ENCODE measurements at regions not wholly inside any gene's neighbourhood (a gene's known extent, or its start where the extent isn't known, plus 50 kb on each side); places are given as distances from the start of the nearest gene placed in this dataset.

DNA sequence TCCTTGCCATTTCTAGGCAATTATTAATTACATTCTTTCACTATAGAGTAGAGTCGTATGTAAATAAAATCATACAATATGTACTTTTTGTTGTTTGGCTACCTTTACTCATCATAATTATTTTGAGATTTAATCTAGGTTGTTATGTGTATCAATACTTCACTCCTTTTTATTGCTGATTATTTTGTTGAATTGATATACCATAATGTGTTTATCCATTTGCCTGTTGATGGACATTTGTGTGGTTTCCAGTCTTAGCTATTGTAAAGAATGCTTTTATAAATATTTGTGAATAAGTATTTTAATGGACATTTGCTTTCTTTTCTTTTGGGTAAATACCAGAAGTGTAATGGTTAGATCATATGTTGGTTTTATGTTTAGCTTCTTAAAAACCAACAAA, 174.0 kb downstream of the RAMP3 start:
- TF ChIP-seq CTCF (IDR thresholded peaks at IDR 0.05) (no peak), HOXA7 (CRISPR knock-in tag; IDR thresholded peaks at IDR 0.05) (no peak), POLR2A (IDR thresholded peaks at IDR 0.05; ENCODE audit: low read length) (no peak), JUN (IDR thresholded peaks at IDR 0.05) (no peak), USF2 (IDR thresholded peaks at IDR 0.05) (no peak), RAD21 (conservative IDR thresholded peaks at IDR 0.05 in 1 of 2, IDR thresholded peaks at IDR 0.05 in 1 of 2) (no peak), SMC3 (IDR thresholded peaks at IDR 0.05) (no peak), ESRRA (IDR thresholded peaks at IDR 0.05; ENCODE audit: borderline replicate concordance, low read length) (no peak), RNF2 (IDR thresholded peaks at IDR 0.05; ENCODE audit: borderline replicate concordance, low read depth) (no peak), MAX (IDR thresholded peaks at IDR 0.05) (no peak), CEBPB (IDR thresholded peaks at IDR 0.05) (no peak)
- TF ChIP-seq, protein P1, sequence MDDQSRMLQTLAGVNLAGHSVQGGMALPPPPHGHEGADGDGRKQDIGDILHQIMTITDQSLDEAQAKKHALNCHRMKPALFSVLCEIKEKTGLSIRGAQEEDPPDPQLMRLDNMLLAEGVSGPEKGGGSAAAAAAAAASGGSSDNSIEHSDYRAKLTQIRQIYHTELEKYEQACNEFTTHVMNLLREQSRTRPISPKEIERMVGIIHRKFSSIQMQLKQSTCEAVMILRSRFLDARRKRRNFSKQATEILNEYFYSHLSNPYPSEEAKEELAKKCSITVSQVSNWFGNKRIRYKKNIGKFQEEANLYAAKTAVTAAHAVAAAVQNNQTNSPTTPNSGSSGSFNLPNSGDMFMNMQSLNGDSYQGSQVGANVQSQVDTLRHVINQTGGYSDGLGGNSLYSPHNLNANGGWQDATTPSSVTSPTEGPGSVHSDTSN (IDR thresholded peaks at IDR 0.05): no peak
- TF ChIP-seq, protein P2, sequence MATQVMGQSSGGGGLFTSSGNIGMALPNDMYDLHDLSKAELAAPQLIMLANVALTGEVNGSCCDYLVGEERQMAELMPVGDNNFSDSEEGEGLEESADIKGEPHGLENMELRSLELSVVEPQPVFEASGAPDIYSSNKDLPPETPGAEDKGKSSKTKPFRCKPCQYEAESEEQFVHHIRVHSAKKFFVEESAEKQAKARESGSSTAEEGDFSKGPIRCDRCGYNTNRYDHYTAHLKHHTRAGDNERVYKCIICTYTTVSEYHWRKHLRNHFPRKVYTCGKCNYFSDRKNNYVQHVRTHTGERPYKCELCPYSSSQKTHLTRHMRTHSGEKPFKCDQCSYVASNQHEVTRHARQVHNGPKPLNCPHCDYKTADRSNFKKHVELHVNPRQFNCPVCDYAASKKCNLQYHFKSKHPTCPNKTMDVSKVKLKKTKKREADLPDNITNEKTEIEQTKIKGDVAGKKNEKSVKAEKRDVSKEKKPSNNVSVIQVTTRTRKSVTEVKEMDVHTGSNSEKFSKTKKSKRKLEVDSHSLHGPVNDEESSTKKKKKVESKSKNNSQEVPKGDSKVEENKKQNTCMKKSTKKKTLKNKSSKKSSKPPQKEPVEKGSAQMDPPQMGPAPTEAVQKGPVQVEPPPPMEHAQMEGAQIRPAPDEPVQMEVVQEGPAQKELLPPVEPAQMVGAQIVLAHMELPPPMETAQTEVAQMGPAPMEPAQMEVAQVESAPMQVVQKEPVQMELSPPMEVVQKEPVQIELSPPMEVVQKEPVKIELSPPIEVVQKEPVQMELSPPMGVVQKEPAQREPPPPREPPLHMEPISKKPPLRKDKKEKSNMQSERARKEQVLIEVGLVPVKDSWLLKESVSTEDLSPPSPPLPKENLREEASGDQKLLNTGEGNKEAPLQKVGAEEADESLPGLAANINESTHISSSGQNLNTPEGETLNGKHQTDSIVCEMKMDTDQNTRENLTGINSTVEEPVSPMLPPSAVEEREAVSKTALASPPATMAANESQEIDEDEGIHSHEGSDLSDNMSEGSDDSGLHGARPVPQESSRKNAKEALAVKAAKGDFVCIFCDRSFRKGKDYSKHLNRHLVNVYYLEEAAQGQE (IDR thresholded peaks at IDR 0.05): no peak
